ENCODE measurements at regions not wholly inside any gene's neighbourhood (a gene's known extent, or its start where the extent isn't known, plus 50 kb on each side); places are given as distances from the start of the nearest gene placed in this dataset.

GRCh38 chr5:69004676-69005075, 89.1 kb upstream of the SLC30A5 start:
- Histone ChIP-seq H3K4me3 (no peak overlapping the region), H3K27ac (no peak overlapping the region), H3K27me3 (no peaks in the 10 kb centered on the region), H3K9me3 (no peaks in the 10 kb centered on the region), H3K36me3 (no peaks in the 10 kb centered on the region), H3K4me1 (no peaks in the 10 kb centered on the region)
- intact Hi-C loops (cut with DNase I), result no loop called here
- no peak for ATAC-seq
- TF ChIP-seq, protein P1, sequence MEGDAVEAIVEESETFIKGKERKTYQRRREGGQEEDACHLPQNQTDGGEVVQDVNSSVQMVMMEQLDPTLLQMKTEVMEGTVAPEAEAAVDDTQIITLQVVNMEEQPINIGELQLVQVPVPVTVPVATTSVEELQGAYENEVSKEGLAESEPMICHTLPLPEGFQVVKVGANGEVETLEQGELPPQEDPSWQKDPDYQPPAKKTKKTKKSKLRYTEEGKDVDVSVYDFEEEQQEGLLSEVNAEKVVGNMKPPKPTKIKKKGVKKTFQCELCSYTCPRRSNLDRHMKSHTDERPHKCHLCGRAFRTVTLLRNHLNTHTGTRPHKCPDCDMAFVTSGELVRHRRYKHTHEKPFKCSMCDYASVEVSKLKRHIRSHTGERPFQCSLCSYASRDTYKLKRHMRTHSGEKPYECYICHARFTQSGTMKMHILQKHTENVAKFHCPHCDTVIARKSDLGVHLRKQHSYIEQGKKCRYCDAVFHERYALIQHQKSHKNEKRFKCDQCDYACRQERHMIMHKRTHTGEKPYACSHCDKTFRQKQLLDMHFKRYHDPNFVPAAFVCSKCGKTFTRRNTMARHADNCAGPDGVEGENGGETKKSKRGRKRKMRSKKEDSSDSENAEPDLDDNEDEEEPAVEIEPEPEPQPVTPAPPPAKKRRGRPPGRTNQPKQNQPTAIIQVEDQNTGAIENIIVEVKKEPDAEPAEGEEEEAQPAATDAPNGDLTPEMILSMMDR (IDR thresholded peaks at IDR 0.05), result no peak
- DNase-seq, result no peak

DNA sequence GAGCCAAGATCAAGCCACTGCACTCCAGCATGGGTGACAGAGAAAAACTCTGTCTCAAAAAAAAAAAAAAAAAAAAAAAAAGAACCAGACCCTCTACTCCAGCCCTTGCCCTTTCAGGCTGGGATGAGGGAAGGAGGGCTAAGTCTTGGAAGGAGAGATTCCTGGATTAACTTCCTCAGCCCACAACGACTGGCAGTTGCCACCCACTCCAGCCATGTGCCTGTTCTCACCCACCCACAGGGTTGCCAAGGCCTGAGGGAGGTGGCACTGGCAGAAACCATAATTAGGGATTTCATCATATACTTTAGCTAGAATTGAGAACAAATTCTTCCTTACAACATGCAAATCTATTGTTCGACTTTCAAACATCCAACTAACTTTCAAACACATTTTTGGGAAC, 87.8 kb upstream of the SLC30A5 start:
- ATAC-seq, result no peak
- no peaks in the 10 kb centered on the region for H3K9me3 ChIP-seq
- no peak for DNase-seq
- no peaks in the 10 kb centered on the region for H3K27me3 ChIP-seq
- H3K36me3 ChIP-seq, result no peaks in the 10 kb centered on the region
- no peak overlapping the region for H3K27ac ChIP-seq
- H3K4me3 ChIP-seq, result no peak overlapping the region
- TF ChIP-seq, protein P1 (IDR thresholded peaks at IDR 0.05), result no peak
- intact Hi-C loops (cut with DNase I), result no loop called here
- H3K4me1 ChIP-seq, result no peaks in the 10 kb centered on the region

DNA sequence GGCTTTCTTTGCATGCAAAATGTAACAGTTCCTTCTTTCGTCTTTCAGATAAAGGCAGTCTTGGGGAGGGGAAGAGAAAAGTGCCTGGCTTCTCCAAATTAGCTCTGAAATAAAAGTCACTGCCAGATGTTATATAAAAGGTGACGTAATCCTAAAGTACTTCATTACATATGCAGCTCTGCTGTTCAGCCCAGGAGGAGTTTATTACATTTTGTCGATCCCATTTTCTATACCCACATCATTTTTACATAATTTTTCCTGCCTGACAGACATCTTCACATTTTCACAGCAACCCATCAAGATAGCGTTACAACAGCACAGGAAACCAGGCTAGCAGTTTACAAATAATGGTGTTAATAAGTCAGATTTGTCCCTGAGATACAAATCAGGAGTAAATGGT, 86.7 kb upstream of the SLC30A5 start:
- intact Hi-C loops (cut with DNase I), result no loop called here
- H3K4me1 ChIP-seq, result no peaks in the 10 kb centered on the region
- no peaks in the 10 kb centered on the region for H3K36me3 ChIP-seq
- no peak overlapping the region for H3K27ac ChIP-seq
- no peak overlapping the region for H3K4me3 ChIP-seq
- no peaks in the 10 kb centered on the region for H3K27me3 ChIP-seq
- ATAC-seq (no peak), DNase-seq (peak in 2 of 4 donors; percentile 16 to 50)
- TF ChIP-seq, protein P1 (IDR thresholded peaks at IDR 0.05), result no peak
- H3K9me3 ChIP-seq, result no peaks in the 10 kb centered on the region

DNA sequence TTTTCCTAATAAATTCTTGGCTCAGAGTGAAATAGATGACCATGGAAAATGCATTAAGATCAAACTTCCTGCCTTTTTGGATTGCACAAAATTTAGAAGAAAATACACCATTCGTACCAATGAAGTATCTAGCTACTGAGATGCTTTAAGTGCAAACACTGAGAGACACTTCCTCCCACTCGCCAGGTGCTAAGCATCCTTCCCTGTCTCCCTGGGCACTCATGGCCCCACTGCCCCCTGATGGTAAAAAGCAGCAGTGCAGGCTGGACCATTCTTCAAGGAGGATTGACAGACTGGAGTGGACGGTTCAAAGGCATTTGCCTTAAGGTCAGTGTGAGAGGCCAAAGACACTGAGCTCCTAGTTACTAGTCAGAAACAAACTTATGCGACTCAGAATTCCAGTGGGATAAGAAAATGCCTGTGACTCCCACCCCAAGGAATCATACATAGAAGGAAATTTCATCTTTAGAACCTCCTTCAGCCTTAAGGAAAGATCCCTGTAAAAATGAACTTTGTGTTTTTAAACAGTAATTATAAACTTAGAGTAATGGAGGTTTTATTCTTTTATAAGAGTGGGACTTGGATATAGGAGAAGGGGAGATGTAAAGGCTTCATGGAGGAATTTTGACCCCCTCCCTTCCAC, 86.0 kb upstream of the SLC30A5 start:
- TF ChIP-seq, protein P1 (IDR thresholded peaks at IDR 0.05), result peak; percentile 56 to 73
- no peak overlapping the region for H3K4me3 ChIP-seq
- H3K27ac ChIP-seq, result no peak overlapping the region
- DNase-seq, result peak in 2 of 4 donors; percentile 17 to 52
- intact Hi-C loops (cut with DNase I), result no loop called here
- peak; percentile 94 for ATAC-seq
- no peaks in the 10 kb centered on the region for H3K36me3 ChIP-seq
- H3K4me1 ChIP-seq, result no peaks in the 10 kb centered on the region
- H3K9me3 ChIP-seq, result no peaks in the 10 kb centered on the region
- no peaks in the 10 kb centered on the region for H3K27me3 ChIP-seq

GRCh38 chr5:69010476-69010875, 83.3 kb upstream of the SLC30A5 start:
- H3K27ac ChIP-seq, result no peak overlapping the region
- H3K4me3 ChIP-seq, result no peak overlapping the region
- ATAC-seq, result no peak
- no peak for DNase-seq
- intact Hi-C loops (cut with DNase I), result no loop called here
- H3K4me1 ChIP-seq, result no peaks in the 10 kb centered on the region
- TF ChIP-seq, protein P1 (IDR thresholded peaks at IDR 0.05), result no peak
- H3K36me3 ChIP-seq, result no peaks in the 10 kb centered on the region
- no peaks in the 10 kb centered on the region for H3K27me3 ChIP-seq
- peaks cover 0 to 4% of the 10 kb centered on the region in 2 donors for H3K9me3 ChIP-seq
